Gastroesophageal sphincter (tissue), 3 donors: ENCODE measurements at regions not wholly inside any gene's neighbourhood (a gene's known extent, or its start where the extent isn't known, plus 50 kb on each side); places are given as distances from the start of the nearest gene placed in this dataset.

Source experiments
- EP300 ChIP-seq: sonication (generic); formaldehyde crosslinking; IDR thresholded peaks from one replicate; pipeline ENCODE4 v1.6.1; 2017; ENCODE audit warnings: antibody characterized with exemption, mild to moderate bottlenecking
- POLR2A ChIP-seq, 2 donors: fragments of 450-650 bp; IDR thresholded peaks; one replicate each; pipeline ENCODE4 v1.6.1; 2017; ENCODE audit warnings: antibody characterized with exemption in 2 of 2, mild to moderate bottlenecking in 2 of 2, moderate library complexity in 1 of 2
- TF ChIP-seq, protein P1 (sequence below), 4 experiments: fragments of 200-600 bp in 2 of 4; fragments of 450-650 bp in 2 of 4; sonication (generic) in 1 of 4; IDR thresholded peaks; one replicate each; pipeline ENCODE4 v1.5.1; 2017 to 2019; ENCODE audit warnings: antibody characterized with exemption in 4 of 4, mild to moderate bottlenecking in 2 of 4, moderate library complexity in 2 of 4

DNA sequence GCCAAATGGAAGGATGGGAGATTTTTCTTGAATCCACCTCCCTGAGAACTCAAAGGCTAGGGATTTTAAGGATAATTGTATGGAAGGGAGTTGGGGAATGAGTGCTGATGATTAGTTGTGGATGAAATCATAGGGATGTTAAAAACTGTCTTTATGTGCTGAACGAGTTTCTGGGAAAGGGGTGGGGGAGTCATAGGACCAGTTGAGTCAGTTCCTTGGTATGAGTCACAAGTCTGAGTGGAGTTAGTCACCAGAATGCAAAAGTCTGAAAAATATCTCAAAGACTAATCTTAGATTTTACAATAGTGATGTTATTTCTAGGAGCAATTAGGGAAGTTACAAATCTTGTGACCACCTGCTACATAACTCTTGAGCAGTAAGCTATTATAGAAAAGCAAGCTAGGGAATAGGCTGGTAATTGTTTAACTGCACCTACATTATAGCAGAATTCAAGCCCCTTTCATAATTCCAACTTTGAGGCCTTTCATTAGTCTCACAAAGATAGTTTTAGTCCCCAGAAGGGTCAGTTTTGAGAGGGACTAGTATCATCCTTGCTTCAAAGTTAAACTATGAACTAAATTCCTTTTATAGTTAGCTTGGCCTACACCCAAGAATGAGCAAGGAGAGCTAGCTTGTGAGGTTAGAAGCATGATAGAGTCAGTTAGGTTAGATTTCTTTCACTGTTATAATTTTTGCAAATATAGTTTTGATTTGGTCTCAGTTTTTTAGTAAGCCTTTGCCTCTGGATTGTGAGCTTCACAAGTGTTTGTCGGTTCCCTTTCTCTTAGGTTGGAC, 668.0 kb downstream of the ETS1 start:
- TF ChIP-seq, protein P1, sequence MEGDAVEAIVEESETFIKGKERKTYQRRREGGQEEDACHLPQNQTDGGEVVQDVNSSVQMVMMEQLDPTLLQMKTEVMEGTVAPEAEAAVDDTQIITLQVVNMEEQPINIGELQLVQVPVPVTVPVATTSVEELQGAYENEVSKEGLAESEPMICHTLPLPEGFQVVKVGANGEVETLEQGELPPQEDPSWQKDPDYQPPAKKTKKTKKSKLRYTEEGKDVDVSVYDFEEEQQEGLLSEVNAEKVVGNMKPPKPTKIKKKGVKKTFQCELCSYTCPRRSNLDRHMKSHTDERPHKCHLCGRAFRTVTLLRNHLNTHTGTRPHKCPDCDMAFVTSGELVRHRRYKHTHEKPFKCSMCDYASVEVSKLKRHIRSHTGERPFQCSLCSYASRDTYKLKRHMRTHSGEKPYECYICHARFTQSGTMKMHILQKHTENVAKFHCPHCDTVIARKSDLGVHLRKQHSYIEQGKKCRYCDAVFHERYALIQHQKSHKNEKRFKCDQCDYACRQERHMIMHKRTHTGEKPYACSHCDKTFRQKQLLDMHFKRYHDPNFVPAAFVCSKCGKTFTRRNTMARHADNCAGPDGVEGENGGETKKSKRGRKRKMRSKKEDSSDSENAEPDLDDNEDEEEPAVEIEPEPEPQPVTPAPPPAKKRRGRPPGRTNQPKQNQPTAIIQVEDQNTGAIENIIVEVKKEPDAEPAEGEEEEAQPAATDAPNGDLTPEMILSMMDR (IDR thresholded peaks at IDR 0.05), result no peak
- TF ChIP-seq EP300, result no peak
- no peak for TF ChIP-seq POLR2A (IDR thresholded peaks at IDR 0.05)
